ENCODE measurements at regions not wholly inside any gene's neighbourhood (a gene's known extent, or its start where the extent isn't known, plus 50 kb on each side); places are given as distances from the start of the nearest gene placed in this dataset.

GRCh38 chr13:109627649-109628048, 158.7 kb downstream of the IRS2 start:
- Histone ChIP-seq H3K9me3 (replicated peaks in 1 of 2; ENCODE audit: control insufficient read depth in 1 of 2, insufficient read depth in 1 of 2, low read length in 2 of 2) (peaks cover 0 to 6% of the 10 kb centered on the region in 2 donors), H3K4me1 (ENCODE audit: control insufficient read depth in 1 of 2, insufficient read depth in 2 of 2, low read length in 2 of 2) (no peaks in the 10 kb centered on the region), H4K20me1 (ENCODE audit: insufficient read depth, low read length) (no peaks in the 10 kb centered on the region), H3K4me2 (replicated peaks; ENCODE audit: extremely low read depth, low read length, poor library complexity, severe bottlenecking) (no peak overlapping the region), H3K9ac (ENCODE audit: insufficient read depth, low read length, poor library complexity, severe bottlenecking) (no peak overlapping the region), H3K79me2 (ENCODE audit: insufficient read depth, low read length) (no peaks in the 10 kb centered on the region), H2AFZ (ENCODE audit: insufficient read depth, low read depth, low read length, poor library complexity, severe bottlenecking) (no peak overlapping the region), H3K36me3 (replicated peaks in 1 of 2; ENCODE audit: control insufficient read depth in 1 of 2, insufficient read depth in 2 of 2, low read length in 2 of 2) (no peaks in the 10 kb centered on the region), H3K4me3 (replicated peaks in 1 of 3; ENCODE audit: low read depth in 2 of 3, low read length in 3 of 3) (no peak overlapping the region), H3K27ac (ENCODE audit: low read depth in 1 of 2, low read length in 2 of 2) (no peak overlapping the region), H3K27me3 (ENCODE audit: control insufficient read depth in 2 of 2, insufficient read depth in 2 of 2, low read length in 2 of 2) (no peaks in the 10 kb centered on the region)
- Mint-ChIP-seq H3K4me3 (no peak overlapping the region), H3K36me3 (peaks cover 0 to 3% of the 10 kb centered on the region in 2 donors), H3K27me3 (ENCODE audit: low read depth in 3 of 3) (peaks cover 0 to 4% (median 0%) of the 10 kb centered on the region in 3 donors), H3K27ac (no peak overlapping the region), H3K4me1 (peaks cover 4% of the 10 kb centered on the region), H3K9me3 (peaks cover 6 to 13% (median 10%) of the 10 kb centered on the region in 7 donors)
- intact Hi-C loops (cut with micrococcal nuclease), result no loop called here
- no peak for DNase-seq
- TF ChIP-seq, protein P1, sequence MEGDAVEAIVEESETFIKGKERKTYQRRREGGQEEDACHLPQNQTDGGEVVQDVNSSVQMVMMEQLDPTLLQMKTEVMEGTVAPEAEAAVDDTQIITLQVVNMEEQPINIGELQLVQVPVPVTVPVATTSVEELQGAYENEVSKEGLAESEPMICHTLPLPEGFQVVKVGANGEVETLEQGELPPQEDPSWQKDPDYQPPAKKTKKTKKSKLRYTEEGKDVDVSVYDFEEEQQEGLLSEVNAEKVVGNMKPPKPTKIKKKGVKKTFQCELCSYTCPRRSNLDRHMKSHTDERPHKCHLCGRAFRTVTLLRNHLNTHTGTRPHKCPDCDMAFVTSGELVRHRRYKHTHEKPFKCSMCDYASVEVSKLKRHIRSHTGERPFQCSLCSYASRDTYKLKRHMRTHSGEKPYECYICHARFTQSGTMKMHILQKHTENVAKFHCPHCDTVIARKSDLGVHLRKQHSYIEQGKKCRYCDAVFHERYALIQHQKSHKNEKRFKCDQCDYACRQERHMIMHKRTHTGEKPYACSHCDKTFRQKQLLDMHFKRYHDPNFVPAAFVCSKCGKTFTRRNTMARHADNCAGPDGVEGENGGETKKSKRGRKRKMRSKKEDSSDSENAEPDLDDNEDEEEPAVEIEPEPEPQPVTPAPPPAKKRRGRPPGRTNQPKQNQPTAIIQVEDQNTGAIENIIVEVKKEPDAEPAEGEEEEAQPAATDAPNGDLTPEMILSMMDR (IDR thresholded peaks at IDR 0.05), result no peak
- WGBS (ENCODE audit: insufficient coverage), result 100% methylated on average over 1 of the region's 2 CpGs

GRCh38 chr13:109626386-109627171, 159.8 kb downstream of the IRS2 start:
- peaks cover 0 to 4% (median 0%) of the 10 kb centered on the region in 3 donors for H3K27me3 Mint-ChIP-seq (ENCODE audit: low read depth in 3 of 3)
- peak overlapping the region in 1 of 7 donors; percentile 9 for H3K27ac Mint-ChIP-seq
- no peaks in the 10 kb centered on the region for H3K79me2 ChIP-seq (ENCODE audit: insufficient read depth, low read length)
- no peak overlapping the region for H3K4me3 Mint-ChIP-seq
- no peak overlapping the region for H3K4me2 ChIP-seq (replicated peaks; ENCODE audit: extremely low read depth, low read length, poor library complexity, severe bottlenecking)
- DNase-seq, result no peak
- H2AFZ ChIP-seq (ENCODE audit: insufficient read depth, low read depth, low read length, poor library complexity, severe bottlenecking), result no peak overlapping the region
- peaks cover 2 to 6% (median 2%) of the 10 kb centered on the region in 7 donors for H3K9me3 Mint-ChIP-seq
- TF ChIP-seq, protein P1 (IDR thresholded peaks at IDR 0.05), result no peak
- no peak overlapping the region for H3K27ac ChIP-seq (ENCODE audit: low read depth in 1 of 2, low read length in 2 of 2)
- no peak overlapping the region for H3K9ac ChIP-seq (ENCODE audit: insufficient read depth, low read length, poor library complexity, severe bottlenecking)
- H4K20me1 ChIP-seq (ENCODE audit: insufficient read depth, low read length), result no peaks in the 10 kb centered on the region
- no peaks in the 10 kb centered on the region for H3K4me1 ChIP-seq (ENCODE audit: control insufficient read depth in 1 of 2, insufficient read depth in 2 of 2, low read length in 2 of 2)
- WGBS (ENCODE audit: insufficient coverage), result 77% methylated on average over 7 of the region's 8 CpGs
- no peaks in the 10 kb centered on the region for H3K36me3 ChIP-seq (replicated peaks in 1 of 2; ENCODE audit: control insufficient read depth in 1 of 2, insufficient read depth in 2 of 2, low read length in 2 of 2)
- peaks cover 0 to 2% of the 10 kb centered on the region in 2 donors for H3K36me3 Mint-ChIP-seq
- no peaks in the 10 kb centered on the region for H3K9me3 ChIP-seq (replicated peaks in 1 of 2; ENCODE audit: control insufficient read depth in 1 of 2, insufficient read depth in 1 of 2, low read length in 2 of 2)
- H3K27me3 ChIP-seq (ENCODE audit: control insufficient read depth in 2 of 2, insufficient read depth in 2 of 2, low read length in 2 of 2), result no peaks in the 10 kb centered on the region
- H3K4me3 ChIP-seq (replicated peaks in 1 of 3; ENCODE audit: low read depth in 2 of 3, low read length in 3 of 3), result no peak overlapping the region
- intact Hi-C loops (cut with micrococcal nuclease), result no loop called here
- peaks cover 4% of the 10 kb centered on the region for H3K4me1 Mint-ChIP-seq

Data from CD14-positive monocyte (primary cell).